Putamen (tissue), 1 donor: ENCODE measurements at regions not wholly inside any gene's neighbourhood (a gene's known extent, or its start where the extent isn't known, plus 50 kb on each side); places are given as distances from the start of the nearest gene placed in this dataset.
"Not testable (repeated sequence)": the region's sequence is repeated elsewhere in the genome, so short reads cannot be mapped to it uniquely, and the experiment has no call there.

Source experiments
- DNase-seq: peaks from one replicate; pipeline ENCODE4 v3.0.0-alpha.2; 2016; ENCODE audit warnings: low spot score

DNA sequence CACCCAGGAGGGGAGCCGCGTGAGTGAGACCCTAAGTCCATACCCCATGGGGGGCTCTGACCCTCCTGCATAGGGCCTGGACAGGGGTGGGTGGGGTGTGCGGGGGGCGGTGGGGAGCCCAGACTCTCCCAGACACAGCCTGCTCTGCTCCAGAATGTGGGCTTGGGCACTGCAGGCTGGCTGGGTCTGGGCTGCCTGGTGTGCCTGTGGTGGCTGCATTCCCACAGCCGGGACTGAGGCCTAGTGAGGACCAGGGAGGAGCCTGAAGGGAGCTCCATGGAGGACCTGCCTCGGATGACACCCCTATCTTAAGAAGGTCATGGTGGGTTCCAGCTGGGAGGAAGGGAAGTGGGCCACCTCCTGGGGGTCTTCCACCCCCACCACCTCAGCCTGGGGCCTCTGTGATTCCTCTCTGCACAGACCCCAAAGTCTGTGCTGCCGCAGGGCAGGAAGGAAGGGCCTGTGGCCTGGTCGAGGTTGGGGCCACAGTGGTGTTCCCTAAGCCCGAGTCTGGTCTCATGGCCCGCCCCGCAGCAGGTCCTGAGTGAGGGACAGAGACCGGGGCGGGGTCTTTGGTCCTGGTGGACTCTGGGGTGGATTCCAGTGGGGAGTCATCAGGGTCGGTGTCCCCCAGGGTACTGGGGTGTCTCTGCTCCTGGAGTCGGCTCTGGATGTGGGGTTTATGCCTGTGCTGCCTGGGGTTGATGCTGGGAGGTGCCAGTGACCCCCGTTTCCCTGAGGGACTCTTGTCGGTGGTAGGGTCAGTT lies 392.3 kb downstream of the TMEM121 start:
- DNase-seq: no peak

DNA sequence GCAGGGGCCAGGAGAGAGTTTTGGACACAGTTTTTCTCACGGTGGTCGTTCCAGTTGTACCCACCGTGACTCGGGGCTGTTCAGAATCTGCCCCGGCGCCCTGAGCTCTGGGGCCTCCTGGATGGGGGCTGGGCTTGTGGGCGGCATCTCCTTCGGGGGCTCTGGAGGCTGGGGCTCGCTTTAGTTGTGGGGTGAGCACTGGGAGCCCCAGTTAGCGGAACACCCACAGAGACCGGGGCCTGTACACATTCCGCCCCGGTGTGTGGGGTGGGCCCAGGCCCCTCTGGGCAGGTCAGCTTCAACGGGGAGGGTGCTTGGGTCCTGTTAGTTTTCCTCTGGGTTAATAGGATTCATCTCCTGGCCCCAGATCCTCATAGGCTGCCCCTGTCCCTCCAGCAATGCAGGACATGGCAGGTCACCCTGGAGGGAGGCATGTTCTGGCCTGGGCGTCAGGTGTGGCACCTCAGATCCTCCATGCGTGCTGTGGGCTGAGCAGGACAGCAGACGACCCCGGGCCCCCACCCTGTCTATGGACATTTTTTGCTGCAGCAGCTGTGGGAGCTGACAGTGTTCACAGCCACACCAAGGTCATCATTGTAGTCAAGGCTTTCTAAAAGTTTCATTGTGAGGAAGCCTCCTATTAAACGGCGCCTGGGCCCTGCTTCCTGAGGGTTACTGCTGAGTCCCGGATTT lies 393.2 kb downstream of the TMEM121 start:
- no peak for DNase-seq

DNA sequence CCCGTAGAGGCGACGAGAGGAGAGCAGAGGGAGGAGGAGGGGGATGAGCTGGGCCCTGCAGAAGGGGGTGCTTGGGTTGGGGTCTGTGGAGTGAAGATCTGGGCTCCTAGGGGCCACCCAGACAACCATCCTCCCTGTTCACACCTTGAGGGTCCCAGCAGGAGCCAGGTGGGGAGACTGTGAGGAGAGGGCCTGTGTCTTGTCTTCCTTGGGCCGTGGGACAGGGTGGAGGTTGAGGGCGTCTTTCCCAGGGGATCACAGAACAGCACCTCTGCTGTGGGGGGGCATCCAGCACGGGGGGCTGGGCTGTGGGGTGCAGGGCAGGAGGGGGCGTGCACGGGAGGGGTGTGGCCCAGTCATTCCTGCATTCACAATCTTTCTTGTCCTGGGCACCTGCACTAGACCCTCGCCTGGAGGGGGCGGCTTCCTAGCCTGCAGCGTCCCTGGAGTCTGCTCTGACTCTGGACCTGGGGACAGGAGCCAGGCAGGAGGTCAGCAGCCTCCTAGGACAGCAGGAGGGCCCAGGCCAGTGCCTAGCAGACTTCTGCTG lies 393.8 kb downstream of the TMEM121 start:
- DNase-seq: not testable (repeated sequence)

DNA sequence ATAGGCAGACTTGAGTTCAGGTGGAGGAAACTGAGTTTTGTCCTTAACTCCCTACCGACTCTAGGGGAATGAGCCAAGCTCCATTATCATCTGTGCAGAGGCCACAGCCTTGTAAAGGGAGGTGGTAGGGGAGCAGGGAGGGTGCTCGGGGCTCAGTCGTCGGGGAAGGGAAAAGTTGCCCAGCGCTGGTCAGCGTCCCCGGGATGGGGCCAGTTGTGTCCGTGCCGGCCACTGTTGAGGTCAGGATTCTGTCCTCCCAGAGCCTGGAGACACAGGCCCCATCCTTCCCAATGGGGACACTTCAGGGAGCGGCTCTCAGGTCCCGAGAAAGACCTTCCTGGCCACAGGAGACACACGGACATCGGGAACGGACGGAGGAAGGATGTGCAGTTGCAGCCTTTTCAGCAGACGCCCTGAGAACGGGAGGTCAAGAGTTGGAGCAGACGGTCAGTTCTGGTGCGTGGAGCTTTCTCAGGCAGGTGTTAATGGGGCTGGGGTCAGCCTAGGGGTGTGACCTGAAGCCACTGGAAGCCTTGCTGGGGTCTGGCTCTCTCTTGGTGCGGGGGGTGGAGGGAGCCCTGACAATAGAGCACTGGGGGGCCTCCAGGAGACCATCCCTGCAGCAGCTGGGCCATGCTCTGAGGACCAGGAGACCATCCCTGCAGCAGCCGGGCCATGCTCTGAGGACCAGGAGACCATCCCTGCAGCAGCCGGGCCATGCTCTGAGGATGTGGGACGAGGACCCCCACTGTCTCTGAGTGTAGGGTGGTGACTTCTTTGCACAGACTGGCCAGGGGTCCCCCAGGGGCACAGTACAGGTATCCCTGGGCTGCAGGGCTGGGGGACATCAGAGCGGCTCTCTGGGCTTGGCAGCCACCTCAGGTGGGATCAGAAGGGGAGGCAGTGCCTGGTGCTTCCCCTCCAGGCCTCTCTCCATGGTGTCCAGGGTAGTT lies 394.7 kb downstream of the TMEM121 start:
- not testable (repeated sequence) for DNase-seq

DNA sequence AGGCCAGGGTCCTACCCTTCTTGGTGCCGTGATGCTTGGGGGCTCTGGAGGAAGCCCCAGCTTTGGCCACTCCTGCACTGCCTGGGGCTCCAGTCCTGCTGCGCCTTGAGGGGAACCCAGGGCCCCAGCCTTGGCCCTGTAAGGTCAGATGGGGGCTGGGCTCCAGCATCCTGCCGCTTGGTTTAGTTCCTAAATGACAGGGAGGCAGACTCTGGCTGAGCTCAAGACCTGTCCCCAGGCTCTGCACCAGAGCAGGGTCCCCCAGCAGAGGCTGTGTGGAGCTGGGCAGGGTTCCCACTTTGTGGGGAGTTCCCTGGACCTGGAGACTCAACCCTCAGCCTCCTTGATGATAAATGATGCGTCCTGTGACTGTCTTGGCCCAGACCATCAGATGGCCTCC lies 395.4 kb downstream of the TMEM121 start:
- not testable (repeated sequence) for DNase-seq

DNA sequence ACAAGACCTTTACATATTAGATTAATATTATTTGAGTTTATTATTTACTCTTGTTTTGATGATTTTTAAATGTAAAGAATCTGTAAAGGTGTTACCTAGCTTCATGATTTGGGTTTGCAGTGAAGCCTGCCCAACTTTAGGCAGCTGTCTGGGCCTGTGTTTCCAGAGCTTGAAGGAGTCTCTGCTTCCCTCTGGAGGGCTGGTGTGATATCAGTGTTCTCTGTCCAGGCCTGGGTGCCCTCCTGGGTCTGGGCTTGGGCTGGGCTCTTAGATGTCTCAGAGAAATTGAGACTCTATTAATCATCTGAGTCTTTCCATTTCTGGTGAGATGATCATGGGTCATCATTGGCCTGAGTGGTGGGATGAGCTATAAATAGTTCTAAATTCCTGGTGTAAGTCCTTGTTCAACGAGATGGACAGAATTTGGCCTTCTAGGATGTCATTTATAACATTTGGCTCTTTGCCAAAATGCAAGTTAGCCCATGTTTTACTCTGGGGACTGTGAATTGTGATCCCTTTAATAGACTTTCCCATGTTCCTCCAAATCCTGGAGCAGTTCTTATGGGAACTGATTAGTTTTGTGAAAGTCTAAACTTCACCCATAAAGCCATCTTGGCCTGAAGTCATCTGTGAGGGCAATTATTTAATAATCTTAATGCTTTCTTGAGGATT lies 397.3 kb downstream of the TMEM121 start:
- not testable (repeated sequence) for DNase-seq

DNA sequence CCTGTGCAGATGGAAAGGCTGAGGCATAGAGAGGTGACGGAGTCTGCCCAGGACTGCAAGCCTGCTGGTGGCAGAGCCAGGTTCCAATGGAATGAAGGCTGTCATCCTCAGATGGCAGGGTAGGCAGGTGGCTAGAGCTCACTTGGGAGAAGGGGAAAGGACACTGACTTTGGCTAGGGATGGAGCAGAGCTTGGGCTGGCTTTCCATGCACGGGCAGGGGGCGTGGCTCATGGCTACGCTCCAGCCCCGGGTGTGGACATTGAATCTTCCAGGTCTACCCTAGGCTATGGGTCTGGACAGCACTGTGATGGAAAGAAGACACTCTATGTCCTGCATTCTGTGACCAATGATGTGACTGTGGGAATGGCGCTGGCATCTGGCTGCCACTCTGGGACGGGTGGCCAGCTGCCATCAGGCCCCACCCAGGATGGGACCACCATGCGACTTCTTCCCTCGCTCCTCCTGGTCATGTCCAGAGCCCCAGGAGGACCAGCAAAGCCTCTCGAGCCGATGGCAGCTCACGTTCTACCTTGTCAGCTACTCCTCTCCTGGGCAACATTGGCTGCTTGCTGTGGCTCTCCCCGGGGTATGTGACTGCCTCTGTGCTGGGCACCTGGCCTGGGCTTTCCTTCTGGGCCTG lies 398.7 kb downstream of the TMEM121 start:
- no peak for DNase-seq

DNA sequence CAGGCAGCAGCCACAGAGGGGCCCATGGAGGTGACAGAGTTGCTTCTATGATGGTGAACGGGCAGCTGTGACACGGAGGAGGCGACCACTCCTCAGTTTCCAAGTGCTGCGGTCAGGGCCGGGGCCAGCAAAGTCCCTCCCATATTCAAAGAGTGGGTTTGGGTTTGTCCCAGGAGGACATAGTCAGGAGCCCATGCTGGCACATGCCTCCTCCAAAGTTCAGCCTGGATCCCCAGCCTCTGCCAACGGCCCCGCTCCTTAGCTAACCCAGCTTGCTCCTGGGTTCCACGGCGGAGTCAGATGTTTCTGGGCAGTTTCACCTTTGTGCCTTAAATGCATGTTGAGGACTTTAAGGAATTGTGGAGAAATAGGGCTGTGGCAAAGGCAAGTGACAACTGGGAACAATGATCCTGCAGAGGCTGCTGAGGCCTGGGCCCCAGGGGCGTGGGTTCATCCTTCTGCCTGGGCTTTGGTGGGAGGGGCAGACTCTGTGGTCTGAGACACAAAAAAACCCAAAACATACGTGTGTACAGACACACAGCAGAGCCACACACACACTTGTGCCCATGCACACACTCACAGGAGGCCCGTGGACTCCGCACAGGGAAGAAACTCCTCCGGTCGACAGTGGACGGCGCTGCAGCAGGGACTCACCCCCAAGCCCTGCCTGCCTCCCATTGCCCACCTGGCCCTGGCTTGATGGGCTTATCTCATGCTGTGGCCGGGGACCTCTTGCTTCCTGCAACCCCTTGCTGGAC lies 399.4 kb downstream of the TMEM121 start:
- no peak for DNase-seq

DNA sequence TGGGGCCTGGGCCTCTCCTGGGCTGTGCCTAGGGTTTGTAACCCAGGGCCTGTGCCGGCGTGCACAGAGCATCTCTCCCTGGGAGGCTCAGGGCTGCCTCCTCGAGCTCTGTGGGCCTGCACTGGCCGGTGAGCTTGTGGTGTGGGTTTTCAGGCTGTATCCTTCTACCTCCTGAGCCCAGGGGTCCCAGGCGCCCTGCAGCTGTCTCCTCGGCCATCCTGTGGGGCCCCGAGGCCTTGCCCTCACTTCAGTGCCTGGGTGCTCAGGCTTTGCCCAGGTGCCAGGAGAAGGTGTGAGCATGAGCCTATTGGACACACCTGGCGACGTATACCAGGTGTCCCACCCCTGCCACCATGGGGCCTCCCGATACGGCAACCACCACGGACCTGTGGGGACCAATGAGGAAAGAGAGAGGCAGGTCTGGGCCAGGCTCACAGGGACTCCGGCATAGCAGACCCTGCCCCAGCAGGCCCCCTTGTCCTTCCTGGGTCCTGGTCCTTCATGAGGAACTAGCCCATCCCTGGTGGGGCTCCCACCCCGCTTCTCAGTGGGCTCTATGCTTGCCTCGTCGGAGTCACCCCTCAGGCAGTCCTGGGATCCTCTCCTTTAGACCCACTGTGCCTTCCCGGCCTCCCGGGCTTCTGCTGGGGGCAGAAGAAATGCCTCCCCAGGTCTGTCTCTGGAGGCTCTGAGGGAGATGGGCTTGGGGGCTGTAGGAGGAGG lies 400.2 kb downstream of the TMEM121 start:
- DNase-seq: no peak

DNA sequence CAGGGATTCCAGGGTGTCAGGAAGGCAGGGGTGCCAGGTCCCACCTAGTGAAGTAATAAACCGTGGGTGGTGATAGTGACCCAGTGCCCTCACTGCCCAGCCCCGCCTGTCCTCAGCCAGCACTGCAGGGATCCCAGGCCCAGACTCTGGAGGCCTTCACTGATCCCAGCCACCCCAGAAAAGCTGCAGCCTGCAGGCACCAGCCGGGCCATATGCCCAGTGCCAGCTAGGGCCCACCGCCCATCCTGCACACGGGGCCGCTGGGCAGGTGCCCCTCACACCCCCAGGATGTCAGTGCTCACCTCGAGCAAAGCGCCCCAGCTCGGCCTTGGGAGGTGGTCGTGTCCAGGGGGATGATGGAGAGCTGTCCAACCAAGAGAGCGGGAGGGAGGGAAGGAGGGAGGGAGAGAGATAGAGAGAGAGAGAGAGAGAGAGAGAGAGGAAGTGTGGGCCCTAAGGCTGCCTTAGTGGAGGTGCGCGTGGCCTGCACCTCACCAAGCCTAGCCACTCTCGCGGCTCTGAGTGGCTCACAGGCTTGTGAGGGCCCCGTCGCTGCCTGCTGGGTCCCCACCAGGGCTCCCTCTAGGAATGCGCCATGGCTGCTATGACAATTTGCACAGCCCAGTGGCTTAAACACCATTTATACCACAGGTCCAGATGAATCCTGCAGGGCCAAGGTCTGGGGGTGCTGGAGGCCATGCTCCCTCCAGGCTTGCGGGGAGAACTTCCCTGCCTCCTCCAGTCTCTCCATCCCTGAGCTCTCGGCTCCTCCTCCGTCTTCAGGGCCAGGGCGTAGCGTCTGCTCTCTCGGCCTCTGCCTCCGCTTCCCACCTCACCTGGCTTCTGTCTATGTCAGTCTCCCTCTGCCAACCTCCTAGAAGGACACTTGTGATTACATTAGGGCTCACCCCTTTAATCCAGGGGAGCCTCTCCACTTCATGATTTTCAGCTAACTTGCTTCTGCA lies 401.0 kb downstream of the TMEM121 start:
- DNase-seq: no peak

DNA sequence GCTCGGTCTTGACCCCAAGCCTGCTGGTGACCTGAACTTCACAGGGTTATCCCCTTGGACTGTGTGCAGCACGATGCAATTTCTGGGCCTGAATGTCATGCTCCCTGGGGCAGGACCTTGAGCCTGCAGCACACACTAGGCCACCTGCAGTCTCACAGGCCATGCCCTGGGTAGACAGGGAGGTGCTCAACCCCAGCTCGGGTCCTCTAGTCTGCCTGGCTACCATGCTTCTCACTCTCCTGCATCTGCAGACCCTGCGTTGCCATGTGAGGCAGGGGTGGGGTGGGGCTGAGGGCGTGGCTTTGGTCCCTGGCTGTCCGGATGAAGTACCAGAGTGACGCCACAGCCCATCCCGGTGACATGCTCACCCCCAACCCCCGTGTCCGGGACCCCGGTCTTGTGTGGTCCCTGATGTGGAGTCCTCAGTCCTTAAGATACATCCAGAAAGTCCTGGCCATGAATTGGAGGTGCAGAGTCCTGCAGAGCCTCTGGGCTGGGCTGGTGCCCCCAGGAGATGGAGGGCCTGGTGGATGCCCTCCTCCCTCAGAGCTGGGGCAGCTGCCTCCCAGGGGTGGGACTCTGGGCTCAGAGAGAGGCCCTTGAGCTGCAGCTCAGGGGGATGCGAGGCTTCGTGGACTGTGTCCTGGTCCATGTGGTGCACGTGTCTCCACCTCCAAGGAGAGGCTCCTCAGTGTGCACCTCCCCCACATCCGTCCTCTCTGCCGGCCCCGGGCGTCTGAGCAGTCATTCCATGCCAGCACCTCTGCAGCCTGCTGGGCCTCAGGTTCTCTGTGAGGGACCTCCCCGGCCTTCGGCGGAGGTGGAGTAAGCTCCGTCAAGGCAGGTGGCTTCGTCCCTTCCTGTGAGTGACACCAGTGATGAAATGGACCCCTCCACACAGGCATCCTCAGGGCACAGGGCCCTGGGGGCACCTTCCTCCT lies 402.1 kb downstream of the TMEM121 start:
- not testable (repeated sequence) for DNase-seq

DNA sequence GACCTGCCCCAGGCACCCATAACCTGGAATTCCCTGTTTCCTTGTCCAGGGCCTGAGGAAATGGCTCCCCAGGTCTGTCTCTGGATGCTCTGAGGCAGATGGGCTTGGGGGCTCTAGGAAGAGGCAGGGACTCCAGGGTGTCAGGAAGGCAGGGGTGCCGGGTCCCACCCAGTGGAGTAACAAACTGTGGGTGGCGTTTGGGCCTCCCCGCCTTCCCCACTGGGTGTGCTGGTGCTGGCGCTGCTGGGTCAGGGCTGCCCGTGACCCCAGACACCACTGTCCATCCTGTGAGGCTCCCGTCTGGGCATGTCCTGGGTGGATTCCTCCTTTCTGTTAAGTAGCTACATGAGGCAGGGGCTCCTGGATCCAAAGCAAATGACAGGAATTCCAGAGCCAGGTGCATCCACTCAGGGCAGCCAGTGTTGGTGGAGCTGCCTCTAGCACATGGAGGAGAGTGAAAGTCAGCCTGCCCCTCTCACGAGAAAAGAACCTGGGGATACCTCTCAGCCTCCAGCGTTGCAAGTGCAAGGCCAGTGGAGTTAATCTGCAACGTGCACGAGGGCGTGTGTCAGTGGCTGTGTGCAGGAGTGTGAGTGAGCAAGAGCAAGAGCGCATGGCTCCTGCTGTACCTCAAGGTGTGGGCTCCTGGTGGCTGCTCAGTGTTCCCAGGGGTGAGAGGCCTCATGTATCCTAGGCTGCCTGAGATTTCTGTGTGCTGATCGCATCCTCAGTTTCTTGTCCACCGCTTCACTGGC lies 403.1 kb downstream of the TMEM121 start:
- no peak for DNase-seq

DNA sequence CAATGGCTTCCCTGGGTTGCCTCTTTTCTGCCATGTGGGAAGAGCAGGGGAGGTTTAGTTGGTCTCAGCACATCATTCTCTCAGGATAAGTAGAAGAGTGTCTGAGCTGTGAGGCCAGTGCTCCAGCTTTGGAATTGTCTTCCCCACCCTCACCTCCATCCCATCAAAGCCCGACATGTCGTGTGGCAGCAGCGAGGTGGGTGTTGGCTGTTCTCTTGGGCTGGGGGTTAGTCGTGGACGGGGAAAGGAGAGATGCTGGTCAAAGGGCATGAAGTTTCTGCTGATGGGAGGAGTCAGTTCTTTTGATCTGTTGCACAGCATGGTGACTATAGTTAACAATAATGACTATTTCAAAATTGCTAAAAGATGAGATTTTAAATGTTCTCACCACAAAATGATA lies 404.2 kb downstream of the TMEM121 start:
- DNase-seq: no peak

DNA sequence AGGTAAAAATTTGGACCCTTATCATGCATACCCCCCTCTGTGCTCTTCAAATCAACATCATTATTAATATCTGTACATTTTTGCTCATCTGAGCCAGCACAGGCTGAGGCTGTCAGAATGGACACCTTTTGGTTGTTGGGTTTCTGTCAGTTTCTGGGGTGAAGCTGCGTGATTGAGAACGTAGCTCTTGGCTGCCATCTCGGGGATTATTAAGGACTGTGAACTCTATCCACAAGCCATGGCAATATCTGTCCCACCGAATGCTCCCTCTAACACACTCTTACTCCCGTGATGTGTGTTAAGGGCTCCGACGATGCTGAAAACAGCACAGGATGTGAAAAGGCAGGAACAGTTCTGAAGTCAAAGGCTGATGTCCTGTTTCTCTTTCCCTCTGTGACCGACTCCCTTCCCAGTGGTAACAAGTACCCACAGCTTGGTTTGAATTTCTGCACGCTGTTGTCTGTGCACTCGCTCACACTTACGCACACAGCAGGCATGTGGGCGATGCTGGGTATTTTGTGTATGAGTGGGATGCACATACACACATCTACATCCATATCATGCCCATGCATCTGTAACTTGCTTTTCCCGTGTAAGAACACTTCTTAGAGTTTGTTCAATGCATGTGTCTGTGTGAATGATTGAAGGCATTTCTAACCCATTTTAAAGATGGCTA lies 405.6 kb downstream of the TMEM121 start:
- no peak for DNase-seq

DNA sequence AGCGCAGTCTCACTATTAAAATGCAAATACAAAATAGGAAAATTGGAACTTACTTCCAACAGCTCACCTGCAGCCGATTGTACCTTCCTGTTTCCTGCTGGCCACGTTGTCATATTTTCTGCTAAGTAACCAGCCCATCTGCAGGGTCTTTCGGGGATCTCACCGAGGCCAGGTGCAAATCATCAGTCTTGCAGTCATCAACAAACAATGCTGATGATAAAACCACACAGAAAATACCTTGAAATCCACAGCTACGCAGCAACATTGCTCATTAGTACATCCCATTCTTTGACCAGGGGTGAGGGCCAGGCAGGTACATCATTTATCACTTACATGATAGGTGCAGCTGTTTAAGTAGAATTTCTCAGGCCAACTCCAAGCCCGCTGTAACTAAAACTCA lies 406.9 kb downstream of the TMEM121 start:
- DNase-seq: no peak

DNA sequence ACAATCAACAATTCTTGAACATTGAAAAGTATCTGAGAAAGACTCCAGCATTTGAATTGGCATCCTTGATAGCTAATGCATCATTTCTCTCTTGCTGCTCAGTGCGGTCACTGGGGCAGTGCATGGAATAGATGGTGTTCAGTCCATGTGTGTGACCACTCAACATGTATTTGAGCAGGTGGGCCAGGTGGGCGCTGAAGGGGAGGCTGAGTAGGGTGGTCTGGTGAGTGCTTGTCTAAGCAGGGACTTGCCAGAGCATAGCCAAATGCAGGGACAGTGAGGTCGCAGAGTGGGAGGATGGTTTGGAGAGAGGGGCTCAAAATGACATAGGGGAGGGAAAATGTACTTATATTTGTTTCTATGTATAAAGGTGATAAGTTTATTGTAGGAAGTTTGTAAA lies 409.0 kb downstream of the TMEM121 start:
- DNase-seq: no peak
